Kidney epithelial cell (primary cell): ENCODE measurements at regions not wholly inside any gene's neighbourhood (a gene's known extent, or its start where the extent isn't known, plus 50 kb on each side); places are given as distances from the start of the nearest gene placed in this dataset.

Source experiments
- DNase-seq: peaks from one replicate; pipeline ENCODE4 v3.0.0-alpha.2; 2010; ENCODE audit warnings: low read depth
- H3K27me3 ChIP-seq: 2 replicates; pipeline ENCODE4 v1.6.0; 2011; ENCODE audit warnings: low read length; ENCODE audit not compliant: control insufficient read depth, insufficient read depth
- H3K36me3 ChIP-seq: 2 replicates; pipeline ENCODE4 v1.5.1; 2011; ENCODE audit warnings: low read length; ENCODE audit not compliant: control insufficient read depth, insufficient read depth
- H3K4me3 ChIP-seq: 2 replicates; pipeline ENCODE4 v1.5.1; 2011; ENCODE audit warnings: low read depth, mild to moderate bottlenecking, control low read depth, low read length
- CTCF ChIP-seq: IDR thresholded peaks from 2 replicates; pipeline ENCODE4 v1.5.1; 2011; ENCODE audit warnings: mild to moderate bottlenecking, moderate library complexity, low read length, control low read depth, inconsistent platforms; ENCODE audit not compliant: insufficient read depth, poor library complexity, severe bottlenecking

GRCh38 chr10:28744069-28744768 lies 66.9 kb downstream of the BAMBI start:
- no peak for TF ChIP-seq CTCF
- no peak overlapping the region for H3K4me3 ChIP-seq
- no peaks in the 10 kb centered on the region for H3K27me3 ChIP-seq
- no peaks in the 10 kb centered on the region for H3K36me3 ChIP-seq
- no peak for DNase-seq

GRCh38 chr10:28754930-28755718 lies 77.8 kb downstream of the BAMBI start:
- no peak for TF ChIP-seq CTCF
- peak; percentile 21 for DNase-seq
- H3K4me3 ChIP-seq, result no peak overlapping the region
- H3K36me3 ChIP-seq, result no peaks in the 10 kb centered on the region
- H3K27me3 ChIP-seq, result no peaks in the 10 kb centered on the region

- no peak overlapping the region for H3K4me3 ChIP-seq
- DNase-seq, result no peak
- H3K27me3 ChIP-seq, result no peaks in the 10 kb centered on the region
- no peak for TF ChIP-seq CTCF
- no peaks in the 10 kb centered on the region for H3K36me3 ChIP-seq
Observed at GRCh38 chr10:28761084-28761846, 83.9 kb downstream of the BAMBI start.

GRCh38 chr10:28763471-28764170 lies 86.3 kb downstream of the BAMBI start:
- H3K4me3 ChIP-seq, result no peak overlapping the region
- H3K27me3 ChIP-seq, result no peaks in the 10 kb centered on the region
- H3K36me3 ChIP-seq, result no peaks in the 10 kb centered on the region
- no peak for DNase-seq
- TF ChIP-seq CTCF, result no peak

- Histone ChIP-seq H3K4me3 (no peak overlapping the region), H3K27me3 (no peaks in the 10 kb centered on the region), H3K36me3 (no peaks in the 10 kb centered on the region)
- no peak for TF ChIP-seq CTCF
- no peak for DNase-seq
Observed at GRCh38 chr10:28765641-28766040, 88.3 kb downstream of the BAMBI start.
